ENCODE measurements at regions not wholly inside any gene's neighbourhood (a gene's known extent, or its start where the extent isn't known, plus 50 kb on each side); places are given as distances from the start of the nearest gene placed in this dataset.

- H3K4me1 ChIP-seq (ENCODE audit: insufficient read depth, low read length, poor library complexity, severe bottlenecking) = no peaks in the 10 kb centered on the region
- TF ChIP-seq EZH2phosphoT487 (IDR thresholded peaks at IDR 0.05; ENCODE audit: borderline replicate concordance) = no peak
- no peak for TF ChIP-seq CTCF (conservative IDR thresholded peaks at IDR 0.05; ENCODE audit: low read length)
- no peak overlapping the region for H3K4me3 ChIP-seq (ENCODE audit: low read length, poor library complexity, severe bottlenecking)
- H2AFZ ChIP-seq (ENCODE audit: low read length) = no peak overlapping the region
- H3K9me2 ChIP-seq (replicated peaks; ENCODE audit: low read depth, low read length) = no peaks in the 10 kb centered on the region
- H3F3A ChIP-seq (ENCODE audit: low read depth) = no peaks in the 10 kb centered on the region
- H3K79me2 ChIP-seq (ENCODE audit: insufficient read depth, low read length) = no peaks in the 10 kb centered on the region
- no peak overlapping the region for H3K9ac ChIP-seq (ENCODE audit: low read depth, low read length, poor library complexity, severe bottlenecking)
- no peaks in the 10 kb centered on the region for H3K27me3 ChIP-seq (ENCODE audit: insufficient read depth, low read length, poor library complexity, severe bottlenecking)
- no peak overlapping the region for H3K4me2 ChIP-seq (ENCODE audit: low read depth, low read length, poor library complexity, severe bottlenecking)
- H3K36me3 ChIP-seq (ENCODE audit: insufficient read depth, low read length) = no peaks in the 10 kb centered on the region
- no peaks in the 10 kb centered on the region for H4K20me1 ChIP-seq (ENCODE audit: insufficient read depth, low read length, poor library complexity, severe bottlenecking)
- no peaks in the 10 kb centered on the region for H3K9me3 ChIP-seq (ENCODE audit: insufficient read depth, low read depth, low read length)
These were observed 189.0 kb upstream of the FRMD6 start for GRCh38 chr14:51462706-51463105.

GRCh38 chr14:51463461-51463860, 188.2 kb upstream of the FRMD6 start:
- H3K79me2 ChIP-seq (ENCODE audit: insufficient read depth, low read length) = no peaks in the 10 kb centered on the region
- H3K9ac ChIP-seq (ENCODE audit: low read depth, low read length, poor library complexity, severe bottlenecking) = no peak overlapping the region
- no peaks in the 10 kb centered on the region for H3K36me3 ChIP-seq (ENCODE audit: insufficient read depth, low read length)
- no peak overlapping the region for H3K4me3 ChIP-seq (ENCODE audit: low read length, poor library complexity, severe bottlenecking)
- no peaks in the 10 kb centered on the region for H3K27me3 ChIP-seq (ENCODE audit: insufficient read depth, low read length, poor library complexity, severe bottlenecking)
- no peaks in the 10 kb centered on the region for H3K4me1 ChIP-seq (ENCODE audit: insufficient read depth, low read length, poor library complexity, severe bottlenecking)
- H2AFZ ChIP-seq (ENCODE audit: low read length) = no peak overlapping the region
- no peaks in the 10 kb centered on the region for H3F3A ChIP-seq (ENCODE audit: low read depth)
- no peak for TF ChIP-seq EZH2phosphoT487 (IDR thresholded peaks at IDR 0.05; ENCODE audit: borderline replicate concordance)
- TF ChIP-seq CTCF (conservative IDR thresholded peaks at IDR 0.05; ENCODE audit: low read length) = no peak
- H4K20me1 ChIP-seq (ENCODE audit: insufficient read depth, low read length, poor library complexity, severe bottlenecking) = no peaks in the 10 kb centered on the region
- H3K9me3 ChIP-seq (ENCODE audit: insufficient read depth, low read depth, low read length) = no peaks in the 10 kb centered on the region
- H3K9me2 ChIP-seq (replicated peaks; ENCODE audit: low read depth, low read length) = no peaks in the 10 kb centered on the region
- H3K4me2 ChIP-seq (ENCODE audit: low read depth, low read length, poor library complexity, severe bottlenecking) = no peak overlapping the region

- H3K36me3 ChIP-seq (ENCODE audit: insufficient read depth, low read length) = no peaks in the 10 kb centered on the region
- H3K9ac ChIP-seq (ENCODE audit: low read depth, low read length, poor library complexity, severe bottlenecking) = no peak overlapping the region
- no peaks in the 10 kb centered on the region for H3K9me2 ChIP-seq (replicated peaks; ENCODE audit: low read depth, low read length)
- no peaks in the 10 kb centered on the region for H4K20me1 ChIP-seq (ENCODE audit: insufficient read depth, low read length, poor library complexity, severe bottlenecking)
- H3K9me3 ChIP-seq (ENCODE audit: insufficient read depth, low read depth, low read length) = no peaks in the 10 kb centered on the region
- H3K79me2 ChIP-seq (ENCODE audit: insufficient read depth, low read length) = no peaks in the 10 kb centered on the region
- H3F3A ChIP-seq (ENCODE audit: low read depth) = no peaks in the 10 kb centered on the region
- no peaks in the 10 kb centered on the region for H3K4me1 ChIP-seq (ENCODE audit: insufficient read depth, low read length, poor library complexity, severe bottlenecking)
- H3K4me2 ChIP-seq (ENCODE audit: low read depth, low read length, poor library complexity, severe bottlenecking) = no peak overlapping the region
- H3K27me3 ChIP-seq (ENCODE audit: insufficient read depth, low read length, poor library complexity, severe bottlenecking) = no peaks in the 10 kb centered on the region
- TF ChIP-seq EZH2phosphoT487 (IDR thresholded peaks at IDR 0.05; ENCODE audit: borderline replicate concordance) = no peak
- TF ChIP-seq CTCF (conservative IDR thresholded peaks at IDR 0.05; ENCODE audit: low read length) = no peak
- H3K4me3 ChIP-seq (ENCODE audit: low read length, poor library complexity, severe bottlenecking) = no peak overlapping the region
- no peak overlapping the region for H2AFZ ChIP-seq (ENCODE audit: low read length)
These were observed 187.3 kb upstream of the FRMD6 start for GRCh38 chr14:51464411-51464810.
